Panc1 (cell line): ENCODE measurements at regions not wholly inside any gene's neighbourhood (a gene's known extent, or its start where the extent isn't known, plus 50 kb on each side); places are given as distances from the start of the nearest gene placed in this dataset.

ENCODE experiments used
- ATAC-seq: fragments of 200-7000 bp; cut with Tn5 transposase; 2 replicates; pipeline ENCODE4 v1.9.1; 2020; ENCODE audit warnings: mild to moderate bottlenecking, moderate library complexity
- BruUV-seq: library from RNA; stranded (reverse); fragments of 400-500 nt; replicated peaks from 2 replicates; lab custom pipeline; 2021; lab: Mats Ljungman, UMichigan
- CTCF ChIA-PET: fragments of 300-600 bp; sonication (Branson Sonifier 250); formaldehyde crosslinking; loops from one replicate; lab custom pipeline; 2022; ENCODE audit warnings: antibody characterized with exemption; lab: Charles Lee
- POLR2A ChIA-PET: fragments of 300-600 bp; sonication (Branson Sonifier 250); formaldehyde crosslinking; loops from one replicate; lab custom pipeline; 2022; ENCODE audit warnings: antibody characterized with exemption; lab: Charles Lee
- DNase-seq: peaks from one replicate; pipeline ENCODE4 v3.0.0-alpha.2; 2010; ENCODE audit warnings: low read depth, low spot score
- H3K27ac ChIP-seq: 2 replicates; pipeline ENCODE4 v1.5.1; 2011; ENCODE audit warnings: mild to moderate bottlenecking, low read length, inconsistent platforms
- H3K27me3 ChIP-seq: fragments of 200-500 bp; sonication (Bioruptor generic); 2 replicates; pipeline ENCODE4 v1.6.0; 2014; ENCODE audit warnings: low read length, inconsistent platforms; ENCODE audit not compliant: control insufficient read depth, insufficient read depth
- H3K36me3 ChIP-seq: fragments of 200-500 bp; sonication (Bioruptor generic); 2 replicates; pipeline ENCODE4 v1.5.1; 2014; ENCODE audit warnings: inconsistent platforms, mild to moderate bottlenecking, low read length, moderate library complexity; ENCODE audit not compliant: control insufficient read depth, insufficient read depth
- H3K4me1 ChIP-seq: 2 replicates; pipeline ENCODE4 v1.5.1; 2011; ENCODE audit warnings: inconsistent platforms, mild to moderate bottlenecking, low read length, moderate library complexity; ENCODE audit not compliant: control insufficient read depth, insufficient read depth
- H3K4me3 ChIP-seq, 2 experiments: 2 replicates each; pipeline ENCODE4 v1.5.1; 2011 to 2012; ENCODE audit warnings: low read depth in 2 of 2, low read length in 2 of 2, mild to moderate bottlenecking in 2 of 2, inconsistent platforms in 1 of 2, moderate library complexity in 1 of 2
- H3K9me3 ChIP-seq: fragments of 200-500 bp; sonication (Bioruptor generic); 2 replicates; pipeline ENCODE4 v1.5.1; 2014; ENCODE audit warnings: low read depth, mild to moderate bottlenecking, inconsistent platforms, low read length, moderate library complexity; ENCODE audit not compliant: control insufficient read depth, insufficient read depth
- POLR2AphosphoS5 ChIP-seq: IDR thresholded peaks from 2 replicates; pipeline ENCODE4 v1.6.1; 2012; ENCODE audit warnings: mild to moderate bottlenecking, low read depth, low read length, moderate library complexity
- REST ChIP-seq, 2 experiments: IDR thresholded peaks; 2 replicates each; pipeline ENCODE4 v1.6.1; 2011 to 2012; ENCODE audit warnings: low read depth in 2 of 2, control low read depth in 1 of 2, low read length in 1 of 2, mild to moderate bottlenecking in 1 of 2, moderate library complexity in 1 of 2; ENCODE audit not compliant: insufficient read depth in 1 of 2
- SIN3A ChIP-seq: IDR thresholded peaks from 2 replicates; pipeline ENCODE4 v1.6.1; 2012; ENCODE audit warnings: low read depth, mild to moderate bottlenecking, low read length, moderate library complexity, borderline replicate concordance; ENCODE audit not compliant: insufficient read depth
- TCF7L2 ChIP-seq: IDR thresholded peaks from 2 replicates; pipeline ENCODE4 v1.6.1; 2011; ENCODE audit warnings: mild to moderate bottlenecking, low read depth, low read length, inconsistent platforms
- in situ Hi-C: cut with HindIII; loops from 2 replicates; pipeline ENCODE4 v1.10.0; 2016; ENCODE audit warnings: low sequenced_read_pairs, low pct_unique_long_range_greater_than_20kb
- intact Hi-C: fragments of 100-400 bp; cut with micrococcal nuclease; formaldehyde crosslinking; loops from one replicate; pipeline ENCODE4 v1.10.0; 2022; ENCODE audit not compliant: unreplicated experiment
- TF ChIP-seq, protein P1 (sequence below): fragments of 450-650 bp; IDR thresholded peaks from 2 replicates; pipeline ENCODE4 v1.5.1; 2017; ENCODE audit warnings: mild to moderate bottlenecking

DNA sequence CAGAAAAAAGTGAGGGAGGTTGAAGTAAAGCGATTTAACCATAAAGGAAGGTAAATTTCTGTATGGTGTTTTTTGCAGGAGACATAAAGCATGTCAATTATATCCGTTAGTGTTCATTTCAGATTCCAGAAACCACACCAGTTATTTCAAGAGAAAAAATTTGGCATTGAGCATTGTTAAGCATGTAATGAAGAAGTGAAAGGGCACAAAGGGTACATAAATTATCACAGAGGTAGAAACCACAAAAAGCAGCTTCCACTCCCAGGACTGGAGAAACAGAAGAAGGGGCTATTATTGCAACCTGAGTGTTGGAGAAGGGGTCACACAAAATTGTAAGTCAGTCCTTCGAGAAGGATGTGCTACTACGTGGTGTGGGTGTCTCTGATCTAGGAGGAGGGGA, 72.2 kb upstream of the DACH1 start:
- Histone ChIP-seq H3K27me3 (no peaks in the 10 kb centered on the region), H3K4me1 (no peaks in the 10 kb centered on the region), H3K4me3 (no peak overlapping the region), H3K27ac (no peak overlapping the region), H3K36me3 (no peaks in the 10 kb centered on the region), H3K9me3 (no peaks in the 10 kb centered on the region)
- CTCF ChIA-PET: no interaction called here
- BruUV-seq: no TSS peak
- ATAC-seq (no peak), DNase-seq (no peak)
- POLR2A ChIA-PET: no interaction called here
- in situ Hi-C loops: no loop called here
- TF ChIP-seq REST (IDR thresholded peaks at IDR 0.05; ENCODE audit: insufficient read depth in 1 of 2, low read depth in 2 of 2, low read length in 1 of 2) (no peak), TCF7L2 (no peak), SIN3A (no peak), POLR2AphosphoS5 (no peak)
- TF ChIP-seq, protein P1, sequence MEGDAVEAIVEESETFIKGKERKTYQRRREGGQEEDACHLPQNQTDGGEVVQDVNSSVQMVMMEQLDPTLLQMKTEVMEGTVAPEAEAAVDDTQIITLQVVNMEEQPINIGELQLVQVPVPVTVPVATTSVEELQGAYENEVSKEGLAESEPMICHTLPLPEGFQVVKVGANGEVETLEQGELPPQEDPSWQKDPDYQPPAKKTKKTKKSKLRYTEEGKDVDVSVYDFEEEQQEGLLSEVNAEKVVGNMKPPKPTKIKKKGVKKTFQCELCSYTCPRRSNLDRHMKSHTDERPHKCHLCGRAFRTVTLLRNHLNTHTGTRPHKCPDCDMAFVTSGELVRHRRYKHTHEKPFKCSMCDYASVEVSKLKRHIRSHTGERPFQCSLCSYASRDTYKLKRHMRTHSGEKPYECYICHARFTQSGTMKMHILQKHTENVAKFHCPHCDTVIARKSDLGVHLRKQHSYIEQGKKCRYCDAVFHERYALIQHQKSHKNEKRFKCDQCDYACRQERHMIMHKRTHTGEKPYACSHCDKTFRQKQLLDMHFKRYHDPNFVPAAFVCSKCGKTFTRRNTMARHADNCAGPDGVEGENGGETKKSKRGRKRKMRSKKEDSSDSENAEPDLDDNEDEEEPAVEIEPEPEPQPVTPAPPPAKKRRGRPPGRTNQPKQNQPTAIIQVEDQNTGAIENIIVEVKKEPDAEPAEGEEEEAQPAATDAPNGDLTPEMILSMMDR: no peak
- intact Hi-C loops: no loop called here

DNA sequence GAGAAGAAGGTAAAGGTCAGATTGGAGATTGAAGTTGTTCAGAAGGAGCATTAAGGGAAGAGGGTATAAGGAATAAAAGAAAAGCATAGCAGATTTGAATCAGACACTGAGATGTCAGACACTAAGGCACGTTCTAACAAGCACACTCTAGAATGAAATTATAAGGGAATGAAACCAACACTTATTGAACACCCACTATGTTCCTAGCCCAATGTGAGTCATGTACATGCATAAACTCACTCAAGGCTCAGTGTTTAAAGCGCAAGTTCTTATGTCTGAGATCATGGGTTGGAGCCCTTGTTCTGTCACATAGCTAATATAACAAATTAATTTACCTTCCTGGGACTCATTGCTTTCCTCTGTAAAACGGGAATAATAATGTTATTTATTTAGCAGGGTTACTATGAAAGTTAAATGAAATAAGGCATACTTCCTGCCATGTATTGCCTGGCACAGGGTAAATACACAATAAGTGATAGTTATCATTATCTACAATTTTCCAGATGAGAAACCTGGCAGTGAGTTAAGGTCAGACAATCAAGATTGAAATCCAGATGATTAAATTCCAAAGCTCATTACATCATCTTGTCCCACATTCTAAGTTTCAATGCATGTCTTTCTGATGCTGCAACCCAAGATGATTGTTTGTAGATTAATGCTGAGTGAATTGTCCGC, 68.3 kb upstream of the DACH1 start:
- BruUV-seq: no TSS peak
- Histone ChIP-seq H3K27me3 (no peaks in the 10 kb centered on the region), H3K4me1 (no peaks in the 10 kb centered on the region), H3K9me3 (no peaks in the 10 kb centered on the region), H3K4me3 (no peak overlapping the region), H3K27ac (no peak overlapping the region), H3K36me3 (no peaks in the 10 kb centered on the region)
- ChIA-PET POLR2A (no interaction called here), CTCF (no interaction called here)
- TF ChIP-seq TCF7L2 (no peak), SIN3A (no peak), POLR2AphosphoS5 (no peak), REST (IDR thresholded peaks at IDR 0.05; ENCODE audit: insufficient read depth in 1 of 2, low read depth in 2 of 2, low read length in 1 of 2) (no peak)
- TF ChIP-seq, protein P1: no peak
- DNase-seq (no peak), ATAC-seq (no peak)
- intact Hi-C loops: no loop called here
- in situ Hi-C loops: no loop called here
